T-cell (primary cell): ENCODE measurements at regions not wholly inside any gene's neighbourhood (a gene's known extent, or its start where the extent isn't known, plus 50 kb on each side); places are given as distances from the start of the nearest gene placed in this dataset.

Experiments
- ATAC-seq, 4 experiments: fragments of 200-7000 bp in 3 of 4; fragments of 150-1000 bp in 1 of 4; cut with Tn5 transposase; replicated peaks in 1 of 4; 1 replicate in 3 of 4; 2 replicates in 1 of 4; pipeline ENCODE4 v1.10.0; 2021; ENCODE audit warnings: moderate library complexity in 3 of 4, mild to moderate bottlenecking in 2 of 4, moderate number of reproducible peaks in 1 of 4
- CTCF ChIA-PET, 2 donors: fragments of 300-600 bp; sonication (Branson Sonifier 250); formaldehyde crosslinking; loops; one replicate each; lab custom pipeline; 2022; ENCODE audit warnings: antibody characterized with exemption in 2 of 2; lab: Charles Lee
- POLR2A ChIA-PET, 2 donors: fragments of 300-600 bp; sonication (Branson Sonifier 250); formaldehyde crosslinking; loops; one replicate each; lab custom pipeline; 2022; ENCODE audit warnings: antibody characterized with exemption in 2 of 2; lab: Charles Lee
- DNase-seq, 35 experiments: peaks; one replicate each; pipeline versions ENCODE4 v3.0.0 to v3.0.0-alpha.2; 2013 to 2023
- H3K27ac ChIP-seq: one replicate; pipeline ENCODE4 v1.5.1; 2013; ENCODE audit warnings: low read length
- H3K27me3 ChIP-seq, 2 experiments: replicated peaks in 1 of 2; 1 replicate in 1 of 2; 2 replicates in 1 of 2; pipeline versions ENCODE4 v1.6.1 to v1.7.0; 2013; ENCODE audit warnings: low read length in 1 of 2, mixed read lengths in 1 of 2; ENCODE audit not compliant: control insufficient read depth in 2 of 2, insufficient read depth in 2 of 2; ENCODE audit errors: extremely low read depth in 1 of 2
- H3K36me3 ChIP-seq, 2 donors: 1 replicate in 1 of 2; 2 replicates in 1 of 2; pipeline versions ENCODE4 v1.6.1 to v1.7.0; 2013; ENCODE audit warnings: low read length in 1 of 2; ENCODE audit not compliant: control insufficient read depth in 2 of 2, insufficient read depth in 1 of 2; ENCODE audit errors: extremely low read depth in 1 of 2
- H3K4me1 ChIP-seq, 2 experiments: 1 replicate in 1 of 2; 2 replicates in 1 of 2; pipeline versions ENCODE4 v1.6.1 to v1.7.0; 2013; ENCODE audit warnings: low read length in 2 of 2, mixed read lengths in 1 of 2; ENCODE audit not compliant: insufficient read depth in 2 of 2, control insufficient read depth in 1 of 2; ENCODE audit errors: extremely low read depth in 1 of 2
- H3K4me3 ChIP-seq, 2 donors: 1 replicate in 1 of 2; 2 replicates in 1 of 2; pipeline versions ENCODE4 v1.5.1 to v1.7.0; 2013; ENCODE audit warnings: mild to moderate bottlenecking in 2 of 2, low read length in 1 of 2, moderate library complexity in 1 of 2; ENCODE audit not compliant: control insufficient read depth in 1 of 2; ENCODE audit errors: extremely low read depth in 1 of 2
- H3K9me3 ChIP-seq: 2 replicates; pipeline ENCODE4 v1.7.0; 2013
- H3K27ac Mint-ChIP-seq, 2 donors: one replicate each; pipeline ENCODE4 v1.8.0; 2020 to 2021; ENCODE audit warnings: mild to moderate bottlenecking in 2 of 2, mixed read lengths in 2 of 2
- H3K27me3 Mint-ChIP-seq, 2 donors: one replicate each; pipeline ENCODE4 v1.8.0; 2021 to 2022; ENCODE audit warnings: mixed read lengths in 2 of 2
- H3K36me3 Mint-ChIP-seq: one replicate; pipeline ENCODE4 v1.8.0; 2021; ENCODE audit warnings: mixed read lengths
- H3K4me1 Mint-ChIP-seq, 3 donors: one replicate each; pipeline ENCODE4 v1.8.0; 2020 to 2022; ENCODE audit warnings: mixed read lengths in 3 of 3, mild to moderate bottlenecking in 1 of 3
- H3K4me3 Mint-ChIP-seq, 3 donors: one replicate each; pipeline ENCODE4 v1.8.0; 2020 to 2022; ENCODE audit warnings: mild to moderate bottlenecking in 3 of 3, mixed read lengths in 3 of 3, moderate library complexity in 3 of 3
- H3K9me3 Mint-ChIP-seq, 3 donors: one replicate each; pipeline ENCODE4 v1.8.0; 2020 to 2022; ENCODE audit warnings: mixed read lengths in 3 of 3
- WGBS: methylation state at CpG from one replicate; pipeline ENCODE4 v1.1.5; 2013; ENCODE audit warnings: missing lambda C conversion rate; ENCODE audit not compliant: insufficient coverage; 5-methylcytosine and 5-hydroxymethylcytosine counted together

DNA sequence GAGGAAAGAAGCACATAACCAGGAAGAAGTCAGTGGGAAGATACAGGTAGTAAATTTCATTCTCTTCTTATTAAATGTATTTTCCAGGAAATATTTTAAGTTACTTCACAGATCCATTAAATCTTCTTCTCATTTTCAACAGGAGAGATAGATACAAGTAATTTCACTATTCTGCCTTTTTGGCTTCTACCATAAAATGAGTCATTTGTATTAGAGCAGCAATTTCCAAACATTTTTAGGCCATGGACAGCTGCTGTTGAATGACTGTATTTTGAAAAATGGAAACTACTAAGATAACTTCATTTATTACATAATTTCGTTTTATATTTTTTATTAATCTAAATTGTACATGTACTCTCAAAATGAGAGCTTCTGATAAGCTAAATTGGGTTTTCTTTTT is 809.6 kb upstream of the API5 start:
- no peak overlapping the region for H3K4me3 Mint-ChIP-seq
- no peak for ATAC-seq
- no peaks in the 10 kb centered on the region for H3K36me3 ChIP-seq

GRCh38 chr11:42521994-42522393 is 789.8 kb upstream of the API5 start:
- H3K4me1 Mint-ChIP-seq = no peaks in the 10 kb centered on the region
- Histone ChIP-seq H3K4me1 (no peaks in the 10 kb centered on the region), H3K9me3 (no peaks in the 10 kb centered on the region), H3K4me3 (no peak overlapping the region), H3K36me3 (no peaks in the 10 kb centered on the region), H3K27me3 (no peaks in the 10 kb centered on the region), H3K27ac (no peak overlapping the region)
- DNase-seq (no peak), ATAC-seq (no peak)
- no peaks in the 10 kb centered on the region for H3K36me3 Mint-ChIP-seq
- CTCF ChIA-PET = no interaction called here
- no peaks in the 10 kb centered on the region for H3K27me3 Mint-ChIP-seq
- H3K9me3 Mint-ChIP-seq = peaks cover 0 to 10% (median 5%) of the 10 kb centered on the region in 3 donors
- no CpG with 5 or more reads among the region's 4 CpGs for WGBS
- POLR2A ChIA-PET = no interaction called here
- H3K27ac Mint-ChIP-seq = no peak overlapping the region
- H3K4me3 Mint-ChIP-seq = no peak overlapping the region

More for the DNA sequence above, 809.6 kb upstream of the API5 start:
- no CpG with 5 or more reads among the region's 1 CpG for WGBS
- H3K9me3 ChIP-seq = no peaks in the 10 kb centered on the region
- no peaks in the 10 kb centered on the region for H3K4me1 ChIP-seq
- POLR2A ChIA-PET = no interaction called here
- DNase-seq = no peak
- no peak overlapping the region for H3K27ac ChIP-seq
- H3K4me3 ChIP-seq = no peak overlapping the region
- CTCF ChIA-PET = no interaction called here
- Mint-ChIP-seq H3K9me3 (peaks cover 10 to 14% (median 14%) of the 10 kb centered on the region in 3 donors), H3K27me3 (no peaks in the 10 kb centered on the region), H3K36me3 (no peaks in the 10 kb centered on the region), H3K4me1 (no peaks in the 10 kb centered on the region), H3K27ac (no peak overlapping the region)
- no peaks in the 10 kb centered on the region for H3K27me3 ChIP-seq

- H3K27me3 Mint-ChIP-seq = no peaks in the 10 kb centered on the region
- ATAC-seq (no peak), DNase-seq (no peak)
- Histone ChIP-seq H3K9me3 (no peaks in the 10 kb centered on the region), H3K4me3 (no peak overlapping the region), H3K36me3 (no peaks in the 10 kb centered on the region), H3K4me1 (no peaks in the 10 kb centered on the region), H3K27me3 (no peaks in the 10 kb centered on the region), H3K27ac (no peak overlapping the region)
- H3K36me3 Mint-ChIP-seq = no peaks in the 10 kb centered on the region
- ChIA-PET POLR2A (no interaction called here), CTCF (no interaction called here)
- H3K4me1 Mint-ChIP-seq = no peaks in the 10 kb centered on the region
- no peak overlapping the region for H3K4me3 Mint-ChIP-seq
- no peak overlapping the region for H3K27ac Mint-ChIP-seq
- peaks cover 0 to 10% (median 5%) of the 10 kb centered on the region in 3 donors for H3K9me3 Mint-ChIP-seq
- 14% methylated on average over 6 of the region's 7 CpGs for WGBS
These were observed 787.1 kb upstream of the API5 start for GRCh38 chr11:42524534-42525227.

DNA sequence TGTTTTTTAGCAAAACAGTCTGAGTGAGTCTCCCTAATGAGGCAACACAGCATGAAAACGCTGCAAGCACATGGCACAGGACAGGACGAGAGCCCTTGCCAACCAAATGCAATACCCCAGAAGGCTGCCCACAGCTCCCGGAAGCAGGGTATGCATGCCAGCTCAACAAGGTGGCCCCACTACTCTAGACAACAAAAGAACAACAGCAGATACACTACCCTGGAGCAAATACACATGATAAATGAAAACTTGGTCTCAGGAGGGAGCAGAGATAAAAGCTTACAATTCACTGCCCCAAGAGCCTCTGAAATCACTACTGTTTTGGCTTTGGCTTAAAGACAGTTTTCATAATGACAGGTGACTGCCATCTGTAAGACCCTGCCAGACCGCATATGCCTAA is 785.4 kb upstream of the API5 start:
- Histone ChIP-seq H3K9me3 (no peaks in the 10 kb centered on the region), H3K36me3 (no peaks in the 10 kb centered on the region), H3K27me3 (no peaks in the 10 kb centered on the region), H3K27ac (no peak overlapping the region), H3K4me3 (no peak overlapping the region), H3K4me1 (no peaks in the 10 kb centered on the region)
- DNase-seq (no peak), ATAC-seq (no peak)
- ChIA-PET CTCF (no interaction called here), POLR2A (no interaction called here)
- peaks cover 0 to 10% (median 3%) of the 10 kb centered on the region in 3 donors for H3K9me3 Mint-ChIP-seq
- H3K4me1 Mint-ChIP-seq = no peaks in the 10 kb centered on the region
- H3K27ac Mint-ChIP-seq = no peak overlapping the region
- 67% methylated on average over 2 of the region's 4 CpGs for WGBS
- H3K36me3 Mint-ChIP-seq = no peaks in the 10 kb centered on the region
- no peaks in the 10 kb centered on the region for H3K27me3 Mint-ChIP-seq
- no peak overlapping the region for H3K4me3 Mint-ChIP-seq

DNA sequence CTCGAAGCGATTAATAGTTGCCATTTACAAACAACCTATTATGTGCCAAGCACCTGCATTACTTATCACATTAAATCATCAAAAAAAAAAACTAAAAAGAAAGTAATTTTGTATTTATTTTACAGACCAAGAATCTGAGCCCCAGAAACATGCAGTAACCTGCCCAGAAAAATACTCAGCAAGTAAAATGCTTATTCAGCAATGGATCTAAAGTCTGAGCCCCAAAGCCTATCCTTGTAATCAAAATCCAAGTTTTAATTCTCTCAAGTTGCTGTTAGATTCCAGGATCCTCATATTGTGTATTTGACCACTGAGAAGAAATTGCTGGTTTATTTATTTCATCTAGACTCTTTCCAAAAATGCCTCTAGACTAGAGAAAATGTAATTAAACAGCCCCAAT is 783.3 kb upstream of the API5 start:
- WGBS = no CpG with 5 or more reads among the region's 2 CpGs
- POLR2A ChIA-PET = no interaction called here
- Mint-ChIP-seq H3K27ac (no peak overlapping the region), H3K4me3 (no peak overlapping the region), H3K4me1 (no peaks in the 10 kb centered on the region), H3K27me3 (no peaks in the 10 kb centered on the region), H3K36me3 (no peaks in the 10 kb centered on the region), H3K9me3 (peaks cover 0 to 7% (median 2%) of the 10 kb centered on the region in 3 donors)
- H3K4me1 ChIP-seq = no peaks in the 10 kb centered on the region
- no peaks in the 10 kb centered on the region for H3K36me3 ChIP-seq
- ATAC-seq = no peak
- H3K9me3 ChIP-seq = no peaks in the 10 kb centered on the region
- DNase-seq = no peak
- H3K4me3 ChIP-seq = no peak overlapping the region
- H3K27ac ChIP-seq = no peak overlapping the region
- H3K27me3 ChIP-seq = no peaks in the 10 kb centered on the region
- CTCF ChIA-PET = no interaction called here

DNA sequence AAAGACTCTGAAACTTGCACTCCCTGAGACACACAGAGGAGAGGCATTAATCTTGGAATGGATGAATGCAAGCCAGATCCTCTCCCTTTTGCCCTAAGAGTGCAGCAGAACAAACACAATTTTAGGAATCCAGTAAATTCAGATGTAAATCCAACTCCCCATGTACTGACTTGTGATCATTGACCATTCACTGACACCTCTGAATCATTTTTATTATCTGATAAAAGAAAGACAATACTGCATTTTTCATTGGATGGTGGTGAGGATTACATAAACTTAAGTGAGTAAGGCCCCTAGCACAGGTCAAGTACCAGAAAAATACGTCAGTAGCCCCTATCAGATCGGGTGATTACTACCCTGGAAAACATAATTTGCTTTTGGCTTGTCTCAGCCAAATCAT is 782.9 kb upstream of the API5 start:
- no peaks in the 10 kb centered on the region for H3K36me3 Mint-ChIP-seq
- no peak overlapping the region for H3K27ac Mint-ChIP-seq
- H3K27me3 Mint-ChIP-seq = no peaks in the 10 kb centered on the region
- DNase-seq = no peak
- Histone ChIP-seq H3K27ac (no peak overlapping the region), H3K9me3 (no peaks in the 10 kb centered on the region), H3K27me3 (no peaks in the 10 kb centered on the region), H3K36me3 (no peaks in the 10 kb centered on the region), H3K4me3 (no peak overlapping the region), H3K4me1 (no peaks in the 10 kb centered on the region)
- ATAC-seq = no peak
- WGBS = 49% methylated on average over 2 of the region's 2 CpGs
- H3K4me3 Mint-ChIP-seq = no peak overlapping the region
- ChIA-PET CTCF (no interaction called here), POLR2A (no interaction called here)
- peaks cover 2 to 7% (median 2%) of the 10 kb centered on the region in 3 donors for H3K9me3 Mint-ChIP-seq
- H3K4me1 Mint-ChIP-seq = no peaks in the 10 kb centered on the region
